Astrocyte (in vitro differentiated cells and primary cell): ENCODE measurements at regions not wholly inside any gene's neighbourhood (a gene's known extent, or its start where the extent isn't known, plus 50 kb on each side); places are given as distances from the start of the nearest gene placed in this dataset.

Experiments
- DNase-seq: peaks from one replicate; pipeline ENCODE4 v3.0.0-alpha.2; 2010; ENCODE audit warnings: low read depth
- FAIRE-seq: peaks from 2 replicates; lab custom pipeline; 2011; peaks lifted over from hg19 to GRCh38; lab: Jason Lieb, UNC
- H2AFZ ChIP-seq: 2 replicates; pipeline ENCODE4 v1.6.0; 2012; ENCODE audit warnings: low read depth, low read length, inconsistent platforms
- H3K27ac ChIP-seq: 2 replicates; pipeline ENCODE4 v1.5.1; 2011; ENCODE audit warnings: low read depth, low read length, inconsistent platforms
- H3K27me3 ChIP-seq: 2 replicates; pipeline ENCODE4 v1.6.0; 2011; ENCODE audit warnings: low read length, inconsistent platforms; ENCODE audit not compliant: insufficient read depth
- H3K36me3 ChIP-seq: 2 replicates; pipeline ENCODE4 v1.5.1; 2011; ENCODE audit warnings: low read length, inconsistent platforms; ENCODE audit not compliant: insufficient read depth
- H3K4me1 ChIP-seq: 2 replicates; pipeline ENCODE4 v1.5.1; 2011; ENCODE audit warnings: low read length, inconsistent platforms; ENCODE audit not compliant: insufficient read depth
- H3K4me2 ChIP-seq: 2 replicates; pipeline ENCODE4 v1.6.0; 2012; ENCODE audit warnings: low read length, inconsistent platforms
- H3K4me3 ChIP-seq: 2 replicates; pipeline ENCODE4 v1.5.1; 2011; ENCODE audit warnings: low read depth, mild to moderate bottlenecking, low read length, inconsistent platforms; ENCODE audit not compliant: insufficient read depth
- H3K79me2 ChIP-seq: 2 replicates; pipeline ENCODE4 v1.6.0; 2012; ENCODE audit warnings: mild to moderate bottlenecking, low read length, inconsistent platforms; ENCODE audit not compliant: insufficient read depth
- H3K9ac ChIP-seq: 2 replicates; pipeline ENCODE4 v1.6.0; 2012; ENCODE audit warnings: mild to moderate bottlenecking, low read length, inconsistent platforms
- H3K9me3 ChIP-seq: 2 replicates; pipeline ENCODE4 v1.5.1; 2012; ENCODE audit warnings: low read depth, mild to moderate bottlenecking, low read length, inconsistent platforms; ENCODE audit not compliant: insufficient read depth
- H4K20me1 ChIP-seq: 2 replicates; pipeline ENCODE4 v1.6.0; 2012; ENCODE audit warnings: low read length, inconsistent platforms; ENCODE audit not compliant: insufficient read depth
- H3K27ac Mint-ChIP-seq: one replicate; pipeline ENCODE4 v1.8.0; 2021; ENCODE audit warnings: mild to moderate bottlenecking, mixed read lengths; ENCODE audit not compliant: unreplicated experiment
- H3K27me3 Mint-ChIP-seq: one replicate; pipeline ENCODE4 v1.8.0; 2021; ENCODE audit warnings: low read depth, mixed read lengths; ENCODE audit not compliant: unreplicated experiment
- H3K36me3 Mint-ChIP-seq: one replicate; pipeline ENCODE4 v1.8.0; 2021; ENCODE audit warnings: low read depth, mixed read lengths; ENCODE audit not compliant: unreplicated experiment
- H3K4me1 Mint-ChIP-seq: one replicate; pipeline ENCODE4 v1.8.0; 2021; ENCODE audit warnings: low read depth, mixed read lengths; ENCODE audit not compliant: unreplicated experiment
- H3K4me3 Mint-ChIP-seq: one replicate; pipeline ENCODE4 v1.8.0; 2021; ENCODE audit warnings: mild to moderate bottlenecking, moderate library complexity, mixed read lengths; ENCODE audit not compliant: unreplicated experiment
- H3K9me3 Mint-ChIP-seq: one replicate; pipeline ENCODE4 v1.8.0; 2021; ENCODE audit warnings: mild to moderate bottlenecking, mixed read lengths; ENCODE audit not compliant: unreplicated experiment
- EZH2 ChIP-seq: IDR thresholded peaks from 2 replicates; pipeline ENCODE4 v1.6.1; 2012; ENCODE audit warnings: mild to moderate bottlenecking, low read length, inconsistent platforms; ENCODE audit not compliant: insufficient read depth
- TF ChIP-seq, protein P1 (sequence below): IDR thresholded peaks from 2 replicates; pipeline ENCODE4 v1.5.1; 2011; ENCODE audit warnings: low read depth, mild to moderate bottlenecking, inconsistent platforms, low read length, moderate library complexity; ENCODE audit not compliant: insufficient read depth

- Histone ChIP-seq H3K4me3 (no peak overlapping the region), H3K36me3 (no peaks in the 10 kb centered on the region), H3K4me2 (no peak overlapping the region), H3K27me3 (no peaks in the 10 kb centered on the region), H3K4me1 (no peaks in the 10 kb centered on the region), H3K27ac (no peak overlapping the region), H3K79me2 (no peaks in the 10 kb centered on the region), H3K9ac (no peak overlapping the region), H3K9me3 (no peaks in the 10 kb centered on the region), H4K20me1 (no peaks in the 10 kb centered on the region), H2AFZ (no peak overlapping the region)
- Mint-ChIP-seq H3K4me1 (no peaks in the 10 kb centered on the region), H3K27ac (no peak overlapping the region), H3K4me3 (no peak overlapping the region), H3K36me3 (no peaks in the 10 kb centered on the region), H3K27me3 (no peaks in the 10 kb centered on the region), H3K9me3 (no peaks in the 10 kb centered on the region)
- DNase-seq: no peak
- no peak for FAIRE-seq
- TF ChIP-seq, protein P1, sequence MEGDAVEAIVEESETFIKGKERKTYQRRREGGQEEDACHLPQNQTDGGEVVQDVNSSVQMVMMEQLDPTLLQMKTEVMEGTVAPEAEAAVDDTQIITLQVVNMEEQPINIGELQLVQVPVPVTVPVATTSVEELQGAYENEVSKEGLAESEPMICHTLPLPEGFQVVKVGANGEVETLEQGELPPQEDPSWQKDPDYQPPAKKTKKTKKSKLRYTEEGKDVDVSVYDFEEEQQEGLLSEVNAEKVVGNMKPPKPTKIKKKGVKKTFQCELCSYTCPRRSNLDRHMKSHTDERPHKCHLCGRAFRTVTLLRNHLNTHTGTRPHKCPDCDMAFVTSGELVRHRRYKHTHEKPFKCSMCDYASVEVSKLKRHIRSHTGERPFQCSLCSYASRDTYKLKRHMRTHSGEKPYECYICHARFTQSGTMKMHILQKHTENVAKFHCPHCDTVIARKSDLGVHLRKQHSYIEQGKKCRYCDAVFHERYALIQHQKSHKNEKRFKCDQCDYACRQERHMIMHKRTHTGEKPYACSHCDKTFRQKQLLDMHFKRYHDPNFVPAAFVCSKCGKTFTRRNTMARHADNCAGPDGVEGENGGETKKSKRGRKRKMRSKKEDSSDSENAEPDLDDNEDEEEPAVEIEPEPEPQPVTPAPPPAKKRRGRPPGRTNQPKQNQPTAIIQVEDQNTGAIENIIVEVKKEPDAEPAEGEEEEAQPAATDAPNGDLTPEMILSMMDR: no peak
- no peak for TF ChIP-seq EZH2
These were observed 328.2 kb upstream of the CDH7 start for GRCh38 chr18:65422544-65423136.

GRCh38 chr18:65415098-65415497, 335.7 kb upstream of the CDH7 start:
- FAIRE-seq: no peak
- Mint-ChIP-seq H3K9me3 (no peaks in the 10 kb centered on the region), H3K27ac (no peak overlapping the region), H3K4me1 (peaks cover 2% of the 10 kb centered on the region), H3K36me3 (no peaks in the 10 kb centered on the region), H3K27me3 (no peaks in the 10 kb centered on the region), H3K4me3 (no peak overlapping the region)
- Histone ChIP-seq H3K27ac (no peak overlapping the region), H3K79me2 (no peaks in the 10 kb centered on the region), H4K20me1 (no peaks in the 10 kb centered on the region), H3K4me1 (no peaks in the 10 kb centered on the region), H3K27me3 (no peaks in the 10 kb centered on the region), H3K36me3 (no peaks in the 10 kb centered on the region), H3K4me3 (no peak overlapping the region), H2AFZ (no peak overlapping the region), H3K9ac (no peak overlapping the region), H3K9me3 (no peaks in the 10 kb centered on the region), H3K4me2 (no peak overlapping the region)
- TF ChIP-seq, protein P1: no peak
- no peak for TF ChIP-seq EZH2
- no peak for DNase-seq

GRCh38 chr18:65414501-65414900, 336.3 kb upstream of the CDH7 start:
- no peaks in the 10 kb centered on the region for H3K4me1 ChIP-seq
- Mint-ChIP-seq H3K36me3 (no peaks in the 10 kb centered on the region), H3K9me3 (no peaks in the 10 kb centered on the region), H3K4me1 (peaks cover 2% of the 10 kb centered on the region), H3K27me3 (no peaks in the 10 kb centered on the region), H3K27ac (no peak overlapping the region), H3K4me3 (no peak overlapping the region)
- DNase-seq (no peak), FAIRE-seq (no peak)
- H3K9me3 ChIP-seq: no peaks in the 10 kb centered on the region
- no peaks in the 10 kb centered on the region for H3K27me3 ChIP-seq
- no peak overlapping the region for H3K9ac ChIP-seq
- H3K27ac ChIP-seq: no peak overlapping the region
- TF ChIP-seq EZH2: no peak
- TF ChIP-seq, protein P1: no peak
- H2AFZ ChIP-seq: no peak overlapping the region
- no peaks in the 10 kb centered on the region for H3K79me2 ChIP-seq
- no peak overlapping the region for H3K4me3 ChIP-seq
- H4K20me1 ChIP-seq: no peaks in the 10 kb centered on the region
- no peak overlapping the region for H3K4me2 ChIP-seq
- H3K36me3 ChIP-seq: no peaks in the 10 kb centered on the region
